ENCODE measurements at regions not wholly inside any gene's neighbourhood (a gene's known extent, or its start where the extent isn't known, plus 50 kb on each side); places are given as distances from the start of the nearest gene placed in this dataset.

GRCh38 chr2:235143789-235144188 is 192.0 kb downstream of the SH3BP4 start:
- Histone ChIP-seq H3K9me3 (ENCODE audit: severe bottlenecking) (no peaks in the 10 kb centered on the region), H3K27ac (ENCODE audit: poor library complexity, severe bottlenecking) (no peak overlapping the region), H3K27me3 (ENCODE audit: insufficient read depth, poor library complexity, severe bottlenecking) (no peaks in the 10 kb centered on the region), H3K4me3 (ENCODE audit: severe bottlenecking) (no peak overlapping the region), H3K4me1 (ENCODE audit: insufficient read depth, poor library complexity, severe bottlenecking) (no peaks in the 10 kb centered on the region), H3K36me3 (ENCODE audit: low read depth) (no peaks in the 10 kb centered on the region)
- no peak for TF ChIP-seq CTCF (IDR thresholded peaks at IDR 0.05; ENCODE audit: poor library complexity, severe bottlenecking)
- DNase-seq (ENCODE audit: low spot score), result no peak
- ATAC-seq (ENCODE audit: low read depth), result no peak

- ATAC-seq (ENCODE audit: low read depth) (no peak), DNase-seq (ENCODE audit: low spot score) (no peak)
- H3K36me3 ChIP-seq (ENCODE audit: low read depth), result no peaks in the 10 kb centered on the region
- no peak overlapping the region for H3K4me3 ChIP-seq (ENCODE audit: severe bottlenecking)
- no peaks in the 10 kb centered on the region for H3K27me3 ChIP-seq (ENCODE audit: insufficient read depth, poor library complexity, severe bottlenecking)
- H3K9me3 ChIP-seq (ENCODE audit: severe bottlenecking), result no peaks in the 10 kb centered on the region
- no peaks in the 10 kb centered on the region for H3K4me1 ChIP-seq (ENCODE audit: insufficient read depth, poor library complexity, severe bottlenecking)
- H3K27ac ChIP-seq (ENCODE audit: poor library complexity, severe bottlenecking), result no peak overlapping the region
- no peak for TF ChIP-seq CTCF (IDR thresholded peaks at IDR 0.05; ENCODE audit: poor library complexity, severe bottlenecking)
These were observed 192.5 kb downstream of the SH3BP4 start for GRCh38 chr2:235144291-235144690.

GRCh38 chr2:235146206-235146605 is 194.4 kb downstream of the SH3BP4 start:
- Histone ChIP-seq H3K27me3 (ENCODE audit: insufficient read depth, poor library complexity, severe bottlenecking) (no peaks in the 10 kb centered on the region), H3K27ac (ENCODE audit: poor library complexity, severe bottlenecking) (no peak overlapping the region), H3K4me3 (ENCODE audit: severe bottlenecking) (no peak overlapping the region), H3K9me3 (ENCODE audit: severe bottlenecking) (no peaks in the 10 kb centered on the region), H3K36me3 (ENCODE audit: low read depth) (no peaks in the 10 kb centered on the region), H3K4me1 (ENCODE audit: insufficient read depth, poor library complexity, severe bottlenecking) (no peaks in the 10 kb centered on the region)
- no peak for DNase-seq (ENCODE audit: low spot score)
- no peak for ATAC-seq (ENCODE audit: low read depth)
- no peak for TF ChIP-seq CTCF (IDR thresholded peaks at IDR 0.05; ENCODE audit: poor library complexity, severe bottlenecking)

- no peak for DNase-seq (ENCODE audit: low spot score)
- no peak overlapping the region for H3K27ac ChIP-seq (ENCODE audit: poor library complexity, severe bottlenecking)
- H3K4me1 ChIP-seq (ENCODE audit: insufficient read depth, poor library complexity, severe bottlenecking), result no peaks in the 10 kb centered on the region
- no peaks in the 10 kb centered on the region for H3K36me3 ChIP-seq (ENCODE audit: low read depth)
- no peaks in the 10 kb centered on the region for H3K27me3 ChIP-seq (ENCODE audit: insufficient read depth, poor library complexity, severe bottlenecking)
- ATAC-seq (ENCODE audit: low read depth), result no peak
- no peak for TF ChIP-seq CTCF (IDR thresholded peaks at IDR 0.05; ENCODE audit: poor library complexity, severe bottlenecking)
- no peaks in the 10 kb centered on the region for H3K9me3 ChIP-seq (ENCODE audit: severe bottlenecking)
- H3K4me3 ChIP-seq (ENCODE audit: severe bottlenecking), result no peak overlapping the region
These were observed 195.2 kb downstream of the SH3BP4 start for GRCh38 chr2:235146871-235147565.
